ENCODE measurements at regions not wholly inside any gene's neighbourhood (a gene's known extent, or its start where the extent isn't known, plus 50 kb on each side); places are given as distances from the start of the nearest gene placed in this dataset.

GRCh38 chr4:131635191-131635590 is 1513.9 kb upstream of the PCDH10 start:
- TF ChIP-seq, protein P1, sequence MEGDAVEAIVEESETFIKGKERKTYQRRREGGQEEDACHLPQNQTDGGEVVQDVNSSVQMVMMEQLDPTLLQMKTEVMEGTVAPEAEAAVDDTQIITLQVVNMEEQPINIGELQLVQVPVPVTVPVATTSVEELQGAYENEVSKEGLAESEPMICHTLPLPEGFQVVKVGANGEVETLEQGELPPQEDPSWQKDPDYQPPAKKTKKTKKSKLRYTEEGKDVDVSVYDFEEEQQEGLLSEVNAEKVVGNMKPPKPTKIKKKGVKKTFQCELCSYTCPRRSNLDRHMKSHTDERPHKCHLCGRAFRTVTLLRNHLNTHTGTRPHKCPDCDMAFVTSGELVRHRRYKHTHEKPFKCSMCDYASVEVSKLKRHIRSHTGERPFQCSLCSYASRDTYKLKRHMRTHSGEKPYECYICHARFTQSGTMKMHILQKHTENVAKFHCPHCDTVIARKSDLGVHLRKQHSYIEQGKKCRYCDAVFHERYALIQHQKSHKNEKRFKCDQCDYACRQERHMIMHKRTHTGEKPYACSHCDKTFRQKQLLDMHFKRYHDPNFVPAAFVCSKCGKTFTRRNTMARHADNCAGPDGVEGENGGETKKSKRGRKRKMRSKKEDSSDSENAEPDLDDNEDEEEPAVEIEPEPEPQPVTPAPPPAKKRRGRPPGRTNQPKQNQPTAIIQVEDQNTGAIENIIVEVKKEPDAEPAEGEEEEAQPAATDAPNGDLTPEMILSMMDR (conservative IDR thresholded peaks at IDR 0.05 in 1 of 2, IDR thresholded peaks at IDR 0.05 in 1 of 2; ENCODE audit: low read depth in 1 of 2, low read length in 2 of 2), result no peak
- no peak for TF ChIP-seq EZH2 (IDR thresholded peaks at IDR 0.05; ENCODE audit: low read length, missing control alignments)

All from fibroblast of lung (primary cell).